PC-3 (cell line): ENCODE measurements at regions not wholly inside any gene's neighbourhood (a gene's known extent, or its start where the extent isn't known, plus 50 kb on each side); places are given as distances from the start of the nearest gene placed in this dataset.

Experiments used
- ATAC-seq: fragments of 200-7000 bp; cut with Tn5 transposase; 2 replicates; pipeline ENCODE4 v1.9.1; 2020; ENCODE audit warnings: mild to moderate bottlenecking, moderate library complexity
- BruUV-seq: library from RNA; stranded (reverse); fragments of 400-500 nt; replicated peaks from 2 replicates; lab custom pipeline; 2021; lab: Mats Ljungman, UMichigan
- CTCF ChIA-PET: fragments of 300-600 bp; sonication (Branson Sonifier 250); formaldehyde crosslinking; loops from one replicate; lab custom pipeline; 2022; ENCODE audit warnings: antibody characterized with exemption; lab: Charles Lee
- POLR2A ChIA-PET: fragments of 300-600 bp; sonication (Branson Sonifier 250); formaldehyde crosslinking; loops from one replicate; lab custom pipeline; 2022; ENCODE audit warnings: antibody characterized with exemption; ENCODE audit not compliant: unreplicated experiment; lab: Charles Lee
- DNase-seq: peaks from one replicate; pipeline ENCODE4 v3.0.0-alpha.2; 2015
- H2AFZ ChIP-seq: fragments of 300-600 bp; sonication (generic); 2 replicates; pipeline ENCODE4 v1.6.0; 2016; ENCODE audit warnings: antibody characterized with exemption, low read length
- H3F3A ChIP-seq: fragments of 300-600 bp; sonication (generic); one replicate; pipeline ENCODE4 v1.6.0; 2017; ENCODE audit warnings: antibody characterized with exemption, low read length, control low read depth, mild to moderate bottlenecking; ENCODE audit not compliant: unreplicated experiment
- H3K27ac ChIP-seq: fragments of 300-600 bp; sonication (generic); 2 replicates; pipeline ENCODE4 v1.5.1; 2016; ENCODE audit warnings: mild to moderate bottlenecking, low read length
- H3K27me3 ChIP-seq: fragments of 300-600 bp; sonication (generic); 2 replicates; pipeline ENCODE4 v1.6.1; 2016; ENCODE audit warnings: low read length, mixed read lengths
- H3K36me3 ChIP-seq: fragments of 300-600 bp; sonication (generic); 2 replicates; pipeline ENCODE4 v1.6.1; 2016; ENCODE audit warnings: low read depth, mixed run types, low read length, mixed read lengths
- H3K4me1 ChIP-seq: fragments of 300-600 bp; sonication (generic); 2 replicates; pipeline ENCODE4 v1.5.1; 2016; ENCODE audit warnings: low read length; ENCODE audit not compliant: insufficient read depth
- H3K4me2 ChIP-seq: fragments of 300-600 bp; sonication (generic); 2 replicates; pipeline ENCODE4 v1.6.0; 2016; ENCODE audit warnings: low read length
- H3K4me3 ChIP-seq: fragments of 300-600 bp; sonication (generic); 2 replicates; pipeline ENCODE4 v1.5.1; 2016; ENCODE audit warnings: mild to moderate bottlenecking, low read length, mixed read lengths
- H3K79me2 ChIP-seq: fragments of 300-600 bp; sonication (generic); 2 replicates; pipeline ENCODE4 v1.6.1; 2017; ENCODE audit warnings: low read length, mixed read lengths
- H3K9ac ChIP-seq: fragments of 300-600 bp; sonication (generic); 2 replicates; pipeline ENCODE4 v1.6.0; 2016; ENCODE audit warnings: mild to moderate bottlenecking, low read length
- H3K9me2 ChIP-seq: fragments of 300-600 bp; sonication (generic); replicated peaks from 2 replicates; pipeline ENCODE4 v1.6.1; 2016; ENCODE audit warnings: mixed run types, low read length, mixed read lengths
- H3K9me3 ChIP-seq: fragments of 300-600 bp; sonication (generic); 2 replicates; pipeline ENCODE4 v1.6.1; 2016; ENCODE audit warnings: low read length, mixed read lengths
- H4K20me1 ChIP-seq: fragments of 300-600 bp; sonication (generic); 2 replicates; pipeline ENCODE4 v1.6.1; 2016; ENCODE audit warnings: low read length, mixed read lengths
- EZH2 ChIP-seq: fragments of 300-600 bp; sonication (generic); IDR thresholded peaks from one replicate; pipeline ENCODE4 v1.6.1; 2017; ENCODE audit warnings: antibody characterized with exemption, mild to moderate bottlenecking, low read length; ENCODE audit not compliant: unreplicated experiment
- EZH2phosphoT487 ChIP-seq: fragments of 300-600 bp; sonication (generic); IDR thresholded peaks from 2 replicates; pipeline ENCODE4 v1.6.1; 2018; ENCODE audit warnings: mild to moderate bottlenecking, antibody characterized with exemption, low read length, borderline replicate concordance
- intact Hi-C: fragments of 100-400 bp; cut with micrococcal nuclease; formaldehyde crosslinking; loops from 2 replicates; pipeline ENCODE4 v1.9.0; 2023
- TF ChIP-seq, protein P1 (sequence below): fragments of 300-600 bp; sonication (generic); conservative IDR thresholded peaks from 2 replicates; pipeline ENCODE4 v1.5.1; 2017; ENCODE audit warnings: antibody characterized with exemption, low read depth, mild to moderate bottlenecking, low read length

DNA sequence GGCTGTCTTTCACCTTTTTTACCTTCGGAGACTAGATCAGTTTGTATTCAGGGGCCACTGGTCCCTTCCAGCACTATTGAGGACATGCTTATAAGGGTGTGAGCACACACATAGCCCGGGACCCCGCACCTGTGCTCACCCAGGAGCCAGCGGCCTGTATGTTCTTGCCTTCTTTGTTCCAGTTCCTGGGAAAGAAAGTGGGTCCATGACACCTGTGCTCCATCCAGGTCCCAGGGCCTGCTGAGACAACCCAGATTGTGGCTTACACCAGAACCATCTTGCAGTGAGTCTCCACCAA is 207.8 kb downstream of the TOMM20 start:
- TF ChIP-seq EZH2phosphoT487 (no peak), EZH2 (no peak)
- TF ChIP-seq, protein P1, sequence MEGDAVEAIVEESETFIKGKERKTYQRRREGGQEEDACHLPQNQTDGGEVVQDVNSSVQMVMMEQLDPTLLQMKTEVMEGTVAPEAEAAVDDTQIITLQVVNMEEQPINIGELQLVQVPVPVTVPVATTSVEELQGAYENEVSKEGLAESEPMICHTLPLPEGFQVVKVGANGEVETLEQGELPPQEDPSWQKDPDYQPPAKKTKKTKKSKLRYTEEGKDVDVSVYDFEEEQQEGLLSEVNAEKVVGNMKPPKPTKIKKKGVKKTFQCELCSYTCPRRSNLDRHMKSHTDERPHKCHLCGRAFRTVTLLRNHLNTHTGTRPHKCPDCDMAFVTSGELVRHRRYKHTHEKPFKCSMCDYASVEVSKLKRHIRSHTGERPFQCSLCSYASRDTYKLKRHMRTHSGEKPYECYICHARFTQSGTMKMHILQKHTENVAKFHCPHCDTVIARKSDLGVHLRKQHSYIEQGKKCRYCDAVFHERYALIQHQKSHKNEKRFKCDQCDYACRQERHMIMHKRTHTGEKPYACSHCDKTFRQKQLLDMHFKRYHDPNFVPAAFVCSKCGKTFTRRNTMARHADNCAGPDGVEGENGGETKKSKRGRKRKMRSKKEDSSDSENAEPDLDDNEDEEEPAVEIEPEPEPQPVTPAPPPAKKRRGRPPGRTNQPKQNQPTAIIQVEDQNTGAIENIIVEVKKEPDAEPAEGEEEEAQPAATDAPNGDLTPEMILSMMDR = no peak
- no peak overlapping the region for H3K4me2 ChIP-seq
- no peaks in the 10 kb centered on the region for H3K9me2 ChIP-seq
- H4K20me1 ChIP-seq = no peaks in the 10 kb centered on the region
- intact Hi-C loops = no loop called here
- no peaks in the 10 kb centered on the region for H3K79me2 ChIP-seq
- ChIA-PET POLR2A (no interaction called here), CTCF (no interaction called here)
- ATAC-seq (no peak), DNase-seq (no peak)
- peaks cover 11% of the 10 kb centered on the region for H3K4me1 ChIP-seq
- H3K9me3 ChIP-seq = no peaks in the 10 kb centered on the region
- H2AFZ ChIP-seq = no peak overlapping the region
- no peaks in the 10 kb centered on the region for H3K36me3 ChIP-seq
- no peak overlapping the region for H3K9ac ChIP-seq
- BruUV-seq = no TSS peak
- H3K27ac ChIP-seq = no peak overlapping the region
- no peak overlapping the region for H3K4me3 ChIP-seq
- no peaks in the 10 kb centered on the region for H3K27me3 ChIP-seq
- no peaks in the 10 kb centered on the region for H3F3A ChIP-seq

DNA sequence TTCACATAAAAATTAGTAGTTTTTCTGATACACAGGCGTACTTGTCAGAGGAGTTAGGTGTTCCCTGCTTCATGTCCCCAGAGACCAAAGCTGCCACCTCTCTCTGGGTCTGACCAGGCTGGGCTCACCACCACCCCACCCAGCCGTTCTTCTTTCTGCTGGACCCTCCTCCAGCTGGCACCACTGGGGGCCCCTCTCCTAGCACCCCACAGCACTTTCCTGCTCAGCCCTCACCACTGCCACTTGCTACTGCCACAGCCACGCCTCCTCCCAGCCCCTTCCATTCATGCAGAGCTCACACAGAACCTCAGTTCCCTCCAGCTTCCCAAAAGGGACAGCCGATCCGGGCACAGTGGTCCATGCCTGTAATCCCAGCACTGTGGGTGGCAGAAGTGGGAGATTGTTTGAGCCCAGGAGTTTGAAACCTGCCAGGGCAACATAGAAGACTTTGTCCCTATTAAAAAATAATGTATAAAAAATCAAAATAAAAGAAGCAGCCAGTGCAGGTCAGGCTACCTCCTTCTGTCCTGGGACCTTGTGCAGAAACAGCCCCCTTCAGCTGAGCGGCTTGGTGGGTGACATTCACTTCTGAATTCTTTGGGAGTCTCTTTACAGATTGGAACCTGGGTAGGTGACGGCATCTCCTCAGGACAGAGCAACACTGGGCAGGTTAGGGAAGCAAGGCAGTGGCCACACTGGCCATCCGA is 208.3 kb downstream of the TOMM20 start:
- no peaks in the 10 kb centered on the region for H4K20me1 ChIP-seq
- H3K4me3 ChIP-seq = no peak overlapping the region
- H3F3A ChIP-seq = no peaks in the 10 kb centered on the region
- no peaks in the 10 kb centered on the region for H3K27me3 ChIP-seq
- H3K36me3 ChIP-seq = no peaks in the 10 kb centered on the region
- intact Hi-C loops = no loop called here
- peaks cover 8% of the 10 kb centered on the region for H3K4me1 ChIP-seq
- H3K79me2 ChIP-seq = no peaks in the 10 kb centered on the region
- ATAC-seq (no peak), DNase-seq (no peak)
- POLR2A ChIA-PET = no interaction called here
- no peak overlapping the region for H3K27ac ChIP-seq
- BruUV-seq = no TSS peak
- no peak overlapping the region for H2AFZ ChIP-seq
- no peaks in the 10 kb centered on the region for H3K9me3 ChIP-seq
- H3K9me2 ChIP-seq = no peaks in the 10 kb centered on the region
- CTCF ChIA-PET = no interaction called here
- TF ChIP-seq EZH2phosphoT487 (no peak), EZH2 (no peak)
- TF ChIP-seq, protein P1 = no peak
- H3K4me2 ChIP-seq = no peak overlapping the region
- H3K9ac ChIP-seq = no peak overlapping the region

DNA sequence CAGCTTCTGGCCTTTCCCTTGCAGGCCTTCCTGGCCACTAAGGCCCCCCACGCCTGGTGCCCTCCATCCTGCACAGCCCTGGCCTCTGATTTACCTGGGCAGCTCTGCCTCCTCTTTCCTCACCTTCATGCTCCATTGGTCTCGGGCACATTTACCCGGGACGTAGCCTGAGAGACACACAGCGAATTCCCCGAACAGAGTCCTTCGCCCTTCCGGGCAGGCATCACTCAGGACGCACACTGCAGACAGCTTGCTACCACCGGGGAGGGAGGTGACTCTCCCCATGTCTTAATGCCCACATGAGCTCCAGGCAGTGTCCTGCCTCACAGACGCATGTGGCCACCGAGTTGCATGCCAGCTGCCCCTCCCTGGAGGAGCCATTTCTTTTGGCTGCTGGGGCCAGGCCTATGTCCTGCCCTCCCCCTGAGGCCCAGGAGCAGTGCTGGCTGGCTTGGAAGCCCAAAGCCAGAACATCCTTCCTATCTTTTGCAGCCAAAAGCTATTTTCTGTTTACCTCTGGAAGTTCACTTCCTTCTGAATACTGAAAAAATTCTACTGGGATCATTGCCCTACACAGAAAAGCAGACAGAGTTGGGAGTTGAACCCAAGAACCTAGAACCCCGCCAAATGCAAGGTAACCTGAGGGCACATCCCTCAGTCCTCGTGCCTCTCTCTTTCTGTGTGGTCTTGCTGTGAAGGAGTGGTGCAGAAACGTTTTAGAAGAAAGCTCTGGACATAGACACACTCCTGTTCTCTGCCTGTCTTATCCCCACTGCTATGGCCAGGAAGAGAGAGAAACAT is 209.5 kb downstream of the TOMM20 start:
- Histone ChIP-seq H3K4me3 (no peak overlapping the region), H3K79me2 (no peaks in the 10 kb centered on the region), H3F3A (no peaks in the 10 kb centered on the region), H3K27ac (no peak overlapping the region), H3K27me3 (no peaks in the 10 kb centered on the region), H3K9ac (no peak overlapping the region), H3K9me2 (no peaks in the 10 kb centered on the region), H3K36me3 (no peaks in the 10 kb centered on the region), H4K20me1 (no peaks in the 10 kb centered on the region), H3K9me3 (no peaks in the 10 kb centered on the region), H3K4me1 (no peaks in the 10 kb centered on the region), H3K4me2 (no peak overlapping the region), H2AFZ (no peak overlapping the region)
- TF ChIP-seq EZH2 (no peak), EZH2phosphoT487 (no peak)
- TF ChIP-seq, protein P1 = no peak
- intact Hi-C loops = no loop called here
- ChIA-PET CTCF (no interaction called here), POLR2A (interaction anchor here (0.5 kb wide), 1 partner anchor 308 kb away, joined by 3 read pairs; no protein-coding TSS in a partner anchor)
- DNase-seq = no peak
- no TSS peak for BruUV-seq
- no peak; the same call in 1 of the 2 replicates for ATAC-seq
